HEK293T (cell line): ENCODE measurements at regions not wholly inside any gene's neighbourhood (a gene's known extent, or its start where the extent isn't known, plus 50 kb on each side); places are given as distances from the start of the nearest gene placed in this dataset.

Source experiments
- BHLHE40 ChIP-seq: fragments of 450-650 bp; IDR thresholded peaks from 2 replicates; pipeline ENCODE4 v1.6.1; 2016; ENCODE audit warnings: mild to moderate bottlenecking, moderate library complexity, borderline replicate concordance
- ELF4 ChIP-seq: fragments of 450-650 bp; IDR thresholded peaks from 2 replicates; pipeline ENCODE4 v1.6.1; 2017; ENCODE audit warnings: antibody characterized with exemption
- FOXA1 ChIP-seq: fragments of 450-650 bp; IDR thresholded peaks from 2 replicates; pipeline ENCODE4 v1.6.1; 2016; ENCODE audit warnings: mild to moderate bottlenecking
- SP1 ChIP-seq: fragments of 450-650 bp; IDR thresholded peaks from 2 replicates; pipeline ENCODE4 v1.6.1; 2017

DNA sequence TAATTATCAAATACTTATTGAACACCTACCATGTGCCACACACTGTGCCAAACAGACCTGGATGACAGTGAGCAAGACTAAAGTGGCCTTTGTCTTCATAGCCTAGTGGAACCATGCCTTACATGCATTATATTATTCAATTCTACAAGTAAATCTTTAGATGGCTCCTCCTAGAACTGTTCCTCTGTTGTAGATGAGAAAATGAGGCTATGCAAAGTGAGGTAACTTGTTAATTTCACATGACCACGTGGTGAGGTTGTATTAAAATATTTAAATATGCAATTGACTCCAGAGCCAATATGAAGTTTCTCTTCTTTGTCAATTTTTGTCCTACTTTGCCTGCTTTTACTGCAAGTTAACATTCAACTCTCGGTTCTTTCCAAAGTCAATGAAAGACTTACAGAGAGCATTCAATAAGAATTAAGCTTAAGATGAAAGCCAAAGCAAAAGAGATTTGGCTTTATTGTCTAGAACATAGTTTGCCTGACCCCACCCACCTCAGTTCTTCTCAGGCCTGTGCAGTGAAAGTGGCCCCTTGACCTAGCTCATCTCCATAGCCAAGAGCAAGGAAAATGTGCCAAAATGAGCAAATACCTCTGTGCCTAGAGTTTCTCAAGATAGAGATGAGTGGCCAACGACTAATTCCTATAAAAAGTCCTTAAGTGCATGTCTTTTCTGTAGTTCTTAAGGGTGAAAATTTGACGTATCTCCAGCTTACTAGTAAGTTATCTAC, 263.2 kb upstream of the NFIA start:
- TF ChIP-seq BHLHE40 (no peak), FOXA1 (no peak), ELF4 (no peak), SP1 (no peak)
